ENCODE measurements at regions not wholly inside any gene's neighbourhood (a gene's known extent, or its start where the extent isn't known, plus 50 kb on each side); places are given as distances from the start of the nearest gene placed in this dataset.

GRCh38 chr3:27596334-27596841 is 112.2 kb upstream of the SLC4A7 start:
- TF ChIP-seq CTCF (IDR thresholded peaks at IDR 0.05; ENCODE audit: low read depth, low read length) = no peak
- H3K9me3 ChIP-seq = no peaks in the 10 kb centered on the region
- H3K4me3 ChIP-seq (ENCODE audit: low read depth, low read length) = no peak overlapping the region
- H3K36me3 ChIP-seq = no peaks in the 10 kb centered on the region
- no peaks in the 10 kb centered on the region for H3K27me3 ChIP-seq
- DNase-seq = no peak
- no peaks in the 10 kb centered on the region; the same call in 1 of the 2 replicates for H3K4me1 ChIP-seq

- Histone ChIP-seq H3K36me3 (no peaks in the 10 kb centered on the region), H3K27me3 (no peaks in the 10 kb centered on the region), H3K9me3 (no peaks in the 10 kb centered on the region), H3K4me3 (ENCODE audit: low read depth, low read length) (no peak overlapping the region), H3K4me1 (no peaks in the 10 kb centered on the region; the same call in 1 of the 2 replicates)
- DNase-seq = no peak
- TF ChIP-seq CTCF (IDR thresholded peaks at IDR 0.05; ENCODE audit: low read depth, low read length) = no peak
Measured at GRCh38 chr3:27594096-27594690, 110.0 kb upstream of the SLC4A7 start.

- DNase-seq = no peak
- no peaks in the 10 kb centered on the region for H3K27me3 ChIP-seq
- TF ChIP-seq CTCF (IDR thresholded peaks at IDR 0.05; ENCODE audit: low read depth, low read length) = no peak
- no peaks in the 10 kb centered on the region for H3K9me3 ChIP-seq
- H3K36me3 ChIP-seq = no peaks in the 10 kb centered on the region
- H3K4me3 ChIP-seq (ENCODE audit: low read depth, low read length) = no peak overlapping the region
- H3K4me1 ChIP-seq = no peaks in the 10 kb centered on the region; the same call in 1 of the 2 replicates
Measured at GRCh38 chr3:27593173-27593572, 109.0 kb upstream of the SLC4A7 start.

- no peaks in the 10 kb centered on the region for H3K36me3 ChIP-seq
- no peak for DNase-seq
Measured at GRCh38 chr3:27591312-27592210, 107.4 kb upstream of the SLC4A7 start.

GRCh38 chr3:27590437-27591298 is 106.5 kb upstream of the SLC4A7 start:
- H3K36me3 ChIP-seq = no peaks in the 10 kb centered on the region
- no peak for DNase-seq
- H3K27me3 ChIP-seq = no peaks in the 10 kb centered on the region
- no peaks in the 10 kb centered on the region for H3K9me3 ChIP-seq
- H3K4me3 ChIP-seq (ENCODE audit: low read depth, low read length) = no peak overlapping the region
- no peak for TF ChIP-seq CTCF (IDR thresholded peaks at IDR 0.05; ENCODE audit: low read depth, low read length)
- no peaks in the 10 kb centered on the region; the same call in 1 of the 2 replicates for H3K4me1 ChIP-seq

More at GRCh38 chr3:27591312-27592210, 107.4 kb upstream of the SLC4A7 start:
- Histone ChIP-seq H3K9me3 (no peaks in the 10 kb centered on the region), H3K4me1 (no peaks in the 10 kb centered on the region; the same call in 1 of the 2 replicates), H3K4me3 (ENCODE audit: low read depth, low read length) (no peak overlapping the region), H3K27me3 (no peaks in the 10 kb centered on the region)
- no peak for TF ChIP-seq CTCF (IDR thresholded peaks at IDR 0.05; ENCODE audit: low read depth, low read length)
